Activated T-helper 2 cell treated with anti-CD3 and anti-CD28 coated beads, Interferon-gamma antibody, Interleukin-2, Interleukin-4, amounts not matched to agents 10 μg/mL and 5 μg/mL and 100 μg/mL, durations not matched to agents 14 hours and 24 hours and 36 hours (primary cell): ENCODE measurements at regions not wholly inside any gene's neighbourhood (a gene's known extent, or its start where the extent isn't known, plus 50 kb on each side); places are given as distances from the start of the nearest gene placed in this dataset.

Source experiments
- DNase-seq: peaks from one replicate; pipeline ENCODE4 v3.0.0; 2021; ENCODE audit warnings: low spot score
- H3K27ac Mint-ChIP-seq: one replicate; pipeline ENCODE4 v1.8.0; 2021; ENCODE audit warnings: mixed read lengths
- H3K27me3 Mint-ChIP-seq: one replicate; pipeline ENCODE4 v1.8.0; 2021; ENCODE audit warnings: low read depth, mixed read lengths
- H3K36me3 Mint-ChIP-seq: one replicate; pipeline ENCODE4 v1.8.0; 2021; ENCODE audit warnings: low read depth, mixed read lengths
- H3K4me1 Mint-ChIP-seq: one replicate; pipeline ENCODE4 v1.8.0; 2021; ENCODE audit warnings: low read depth, mixed read lengths
- H3K4me3 Mint-ChIP-seq: one replicate; pipeline ENCODE4 v1.8.0; 2021; ENCODE audit warnings: low read depth, mild to moderate bottlenecking, moderate library complexity, mixed read lengths
- H3K9me3 Mint-ChIP-seq: one replicate; pipeline ENCODE4 v1.8.0; 2021; ENCODE audit warnings: mixed read lengths
- intact Hi-C: fragments of 100-400 bp; cut with micrococcal nuclease; formaldehyde crosslinking; loops from one replicate; pipeline ENCODE4 v1.15.1; 2023

GRCh38 chr22:27216444-27216843, 559.1 kb downstream of the MIAT start:
- H3K36me3 Mint-ChIP-seq, result no peaks in the 10 kb centered on the region
- no peak for DNase-seq
- no peak overlapping the region for H3K27ac Mint-ChIP-seq
- H3K4me3 Mint-ChIP-seq, result no peak overlapping the region
- no peaks in the 10 kb centered on the region for H3K4me1 Mint-ChIP-seq
- intact Hi-C loops, result no loop called here
- peaks cover 4% of the 10 kb centered on the region for H3K27me3 Mint-ChIP-seq
- H3K9me3 Mint-ChIP-seq, result no peaks in the 10 kb centered on the region

- Mint-ChIP-seq H3K27me3 (peaks cover 4% of the 10 kb centered on the region), H3K9me3 (no peaks in the 10 kb centered on the region), H3K4me3 (no peak overlapping the region), H3K36me3 (no peaks in the 10 kb centered on the region), H3K4me1 (no peaks in the 10 kb centered on the region), H3K27ac (no peak overlapping the region)
- no peak for DNase-seq
- intact Hi-C loops, result no loop called here
These were observed 559.8 kb downstream of the MIAT start for GRCh38 chr22:27217154-27217553.

- H3K4me3 Mint-ChIP-seq, result no peak overlapping the region
- no peaks in the 10 kb centered on the region for H3K9me3 Mint-ChIP-seq
- H3K27ac Mint-ChIP-seq, result no peak overlapping the region
- intact Hi-C loops, result no loop called here
- DNase-seq, result no peak
- H3K36me3 Mint-ChIP-seq, result no peaks in the 10 kb centered on the region
- no peaks in the 10 kb centered on the region for H3K4me1 Mint-ChIP-seq
- no peaks in the 10 kb centered on the region for H3K27me3 Mint-ChIP-seq
These were observed 560.9 kb downstream of the MIAT start for GRCh38 chr22:27218012-27218920.

GRCh38 chr22:27219036-27219435, 561.6 kb downstream of the MIAT start:
- no peak for DNase-seq
- H3K36me3 Mint-ChIP-seq, result no peaks in the 10 kb centered on the region
- intact Hi-C loops, result no loop called here
- H3K27ac Mint-ChIP-seq, result no peak overlapping the region
- H3K27me3 Mint-ChIP-seq, result no peaks in the 10 kb centered on the region
- no peak overlapping the region for H3K4me3 Mint-ChIP-seq
- no peaks in the 10 kb centered on the region for H3K9me3 Mint-ChIP-seq
- no peaks in the 10 kb centered on the region for H3K4me1 Mint-ChIP-seq

GRCh38 chr22:27220339-27220738, 563.0 kb downstream of the MIAT start:
- intact Hi-C loops, result no loop called here
- no peaks in the 10 kb centered on the region for H3K4me1 Mint-ChIP-seq
- H3K9me3 Mint-ChIP-seq, result no peaks in the 10 kb centered on the region
- no peak overlapping the region for H3K27ac Mint-ChIP-seq
- no peaks in the 10 kb centered on the region for H3K27me3 Mint-ChIP-seq
- no peak overlapping the region for H3K4me3 Mint-ChIP-seq
- no peaks in the 10 kb centered on the region for H3K36me3 Mint-ChIP-seq
- no peak for DNase-seq

GRCh38 chr22:27222178-27222577, 564.8 kb downstream of the MIAT start:
- H3K27ac Mint-ChIP-seq, result no peak overlapping the region
- intact Hi-C loops, result no loop called here
- no peaks in the 10 kb centered on the region for H3K36me3 Mint-ChIP-seq
- DNase-seq, result no peak
- no peaks in the 10 kb centered on the region for H3K9me3 Mint-ChIP-seq
- no peaks in the 10 kb centered on the region for H3K27me3 Mint-ChIP-seq
- H3K4me1 Mint-ChIP-seq, result no peaks in the 10 kb centered on the region
- H3K4me3 Mint-ChIP-seq, result no peak overlapping the region

GRCh38 chr22:27223317-27224177, 566.2 kb downstream of the MIAT start:
- no peaks in the 10 kb centered on the region for H3K9me3 Mint-ChIP-seq
- H3K4me3 Mint-ChIP-seq, result no peak overlapping the region
- no peak for DNase-seq
- no peaks in the 10 kb centered on the region for H3K27me3 Mint-ChIP-seq
- H3K27ac Mint-ChIP-seq, result no peak overlapping the region
- intact Hi-C loops, result no loop called here
- no peaks in the 10 kb centered on the region for H3K4me1 Mint-ChIP-seq
- H3K36me3 Mint-ChIP-seq, result no peaks in the 10 kb centered on the region

GRCh38 chr22:27224485-27225374, 567.3 kb downstream of the MIAT start:
- Mint-ChIP-seq H3K4me3 (no peak overlapping the region), H3K36me3 (no peaks in the 10 kb centered on the region), H3K4me1 (no peaks in the 10 kb centered on the region), H3K27me3 (no peaks in the 10 kb centered on the region), H3K9me3 (peaks cover under 1% of the 10 kb centered on the region), H3K27ac (no peak overlapping the region)
- DNase-seq, result no peak
- intact Hi-C loops, result no loop called here

GRCh38 chr22:27226666-27227065, 569.3 kb downstream of the MIAT start:
- no peak for DNase-seq
- no peaks in the 10 kb centered on the region for H3K27me3 Mint-ChIP-seq
- H3K4me3 Mint-ChIP-seq, result no peak overlapping the region
- no peaks in the 10 kb centered on the region for H3K36me3 Mint-ChIP-seq
- no peak overlapping the region for H3K27ac Mint-ChIP-seq
- H3K9me3 Mint-ChIP-seq, result peaks cover 4% of the 10 kb centered on the region
- intact Hi-C loops, result no loop called here
- no peaks in the 10 kb centered on the region for H3K4me1 Mint-ChIP-seq

- H3K4me3 Mint-ChIP-seq, result no peak overlapping the region
- H3K27me3 Mint-ChIP-seq, result no peaks in the 10 kb centered on the region
- H3K4me1 Mint-ChIP-seq, result no peaks in the 10 kb centered on the region
- H3K9me3 Mint-ChIP-seq, result peaks cover 4% of the 10 kb centered on the region
- no peak for DNase-seq
- intact Hi-C loops, result no loop called here
- no peak overlapping the region for H3K27ac Mint-ChIP-seq
- H3K36me3 Mint-ChIP-seq, result no peaks in the 10 kb centered on the region
These were observed 571.4 kb downstream of the MIAT start for GRCh38 chr22:27228771-27229170.

GRCh38 chr22:27230189-27230588, 571.4 kb downstream of the MN1 start:
- Mint-ChIP-seq H3K27me3 (no peaks in the 10 kb centered on the region), H3K9me3 (peaks cover 4% of the 10 kb centered on the region), H3K4me1 (no peaks in the 10 kb centered on the region), H3K36me3 (no peaks in the 10 kb centered on the region), H3K4me3 (no peak overlapping the region), H3K27ac (no peak overlapping the region)
- intact Hi-C loops, result no loop called here
- DNase-seq, result no peak

- H3K36me3 Mint-ChIP-seq, result no peaks in the 10 kb centered on the region
- H3K27ac Mint-ChIP-seq, result no peak overlapping the region
- H3K9me3 Mint-ChIP-seq, result peaks cover 4% of the 10 kb centered on the region
- intact Hi-C loops, result no loop called here
- no peaks in the 10 kb centered on the region for H3K4me1 Mint-ChIP-seq
- no peak for DNase-seq
- no peak overlapping the region for H3K4me3 Mint-ChIP-seq
- H3K27me3 Mint-ChIP-seq, result no peaks in the 10 kb centered on the region
These were observed 570.3 kb downstream of the MN1 start for GRCh38 chr22:27231266-27231665.
